Right lobe of liver (tissue), 6 donors: ENCODE measurements at regions not wholly inside any gene's neighbourhood (a gene's known extent, or its start where the extent isn't known, plus 50 kb on each side); places are given as distances from the start of the nearest gene placed in this dataset.

Source experiments
- ATAC-seq, 4 donors: fragments of 200-7000 bp; cut with Tn5 transposase; one replicate each; pipeline ENCODE4 v1.9.1; 2020; ENCODE audit warnings: mild to moderate bottlenecking in 4 of 4, moderate library complexity in 4 of 4
- DNase-seq, 3 donors: peaks; one replicate each; pipeline ENCODE4 v3.0.0-alpha.2; 2020
- H3K27ac ChIP-seq, 3 donors: fragments of 200-600 bp; one replicate each; pipeline ENCODE4 v1.8.0; 2022
- H3K27me3 ChIP-seq, 2 donors: fragments of 200-600 bp; one replicate each; pipeline ENCODE4 v1.8.0; 2022
- H3K36me3 ChIP-seq, 4 donors: fragments of 200-600 bp; sonication (generic) in 1 of 4; one replicate each; pipeline versions ENCODE4 v1.5.1 to v1.8.0; 2017 to 2022; ENCODE audit warnings: control low read depth in 1 of 4
- H3K4me1 ChIP-seq, 4 donors: fragments of 200-600 bp; sonication (generic) in 1 of 4; one replicate each; pipeline versions ENCODE4 v1.5.1 to v1.8.0; 2017 to 2022; ENCODE audit warnings: control low read depth in 1 of 4
- H3K4me3 ChIP-seq, 3 donors: fragments of 200-600 bp; one replicate each; pipeline ENCODE4 v1.8.0; 2022
- H3K9me3 ChIP-seq, 4 donors: fragments of 200-600 bp; sonication (generic) in 1 of 4; one replicate each; pipeline versions ENCODE4 v1.5.1 to v1.8.0; 2017 to 2022; ENCODE audit warnings: control low read depth in 1 of 4
- CTCF ChIP-seq, 4 donors: fragments of 200-600 bp in 3 of 4; fragments of 450-650 bp in 1 of 4; IDR thresholded peaks; one replicate each; pipeline versions ENCODE4 v1.5.1 to v1.8.0; 2016 to 2022; ENCODE audit warnings: antibody characterized with exemption in 4 of 4, mild to moderate bottlenecking in 2 of 4
- POLR2A ChIP-seq: fragments of 450-650 bp; IDR thresholded peaks from one replicate; pipeline ENCODE4 v1.6.1; 2017; ENCODE audit warnings: antibody characterized with exemption, mild to moderate bottlenecking
- WGBS: methylation state at CpG from one replicate; pipeline ENCODE4 v1.1.6; 2018; ENCODE audit warnings: low coverage, low lambda C conversion rate; ENCODE audit not compliant: insufficient coverage; ENCODE audit errors: missing lambda C conversion rate; 5-methylcytosine and 5-hydroxymethylcytosine counted together
- intact Hi-C, 2 donors: fragments of 100-400 bp; cut with DNase I; formaldehyde crosslinking; loops; one replicate each; pipeline versions ENCODE4 v1.11.2 to v1.14.1; 2022
- donor health status: DM: no; HTN: yes; CAD: no.
- donor health status: DM: no; HTN: no; CAD: no.
- donor health status: DM: no; HTN: no; CAD: no.
- donor health status: DM: no; HTN: yes; CAD: no.
- donor health status: DM: no; HTN: yes; CAD: no.

GRCh38 chr1:220356981-220357850, 85.0 kb upstream of the RAB3GAP2 start:
- DNase-seq: no peak
- Histone ChIP-seq H3K4me3 (no peak overlapping the region), H3K36me3 (no peaks in the 10 kb centered on the region), H3K27me3 (no peaks in the 10 kb centered on the region), H3K4me1 (no peaks in the 10 kb centered on the region), H3K27ac (no peak overlapping the region), H3K9me3 (no peaks in the 10 kb centered on the region)
- WGBS: 83% methylated on average over 6 of the region's 6 CpGs
- intact Hi-C loops: no loop called here
- no peak for ATAC-seq
- no peak for TF ChIP-seq POLR2A
- no peak for TF ChIP-seq CTCF (IDR thresholded peaks at IDR 0.05)

- no peak for ATAC-seq
- no peaks in the 10 kb centered on the region for H3K9me3 ChIP-seq
- WGBS: 70% methylated on average over 17 of the region's 24 CpGs
Observed at GRCh38 chr1:220353229-220354012, 81.2 kb upstream of the RAB3GAP2 start.

GRCh38 chr1:220348211-220348610, 76.0 kb upstream of the RAB3GAP2 start:
- H3K9me3 ChIP-seq: no peaks in the 10 kb centered on the region
- ATAC-seq (no peak), DNase-seq (no peak)
- H3K36me3 ChIP-seq: no peaks in the 10 kb centered on the region
- intact Hi-C loops: no loop called here
- no peak overlapping the region for H3K27ac ChIP-seq
- no peaks in the 10 kb centered on the region for H3K27me3 ChIP-seq
- no peak for TF ChIP-seq CTCF (IDR thresholded peaks at IDR 0.05)
- no peak for TF ChIP-seq POLR2A
- WGBS: 62% methylated on average over 7 of the region's 7 CpGs
- H3K4me1 ChIP-seq: no peaks in the 10 kb centered on the region
- H3K4me3 ChIP-seq: no peak overlapping the region

More at GRCh38 chr1:220353229-220354012, 81.2 kb upstream of the RAB3GAP2 start:
- no peaks in the 10 kb centered on the region for H3K36me3 ChIP-seq
- DNase-seq: no peak
- no peak overlapping the region for H3K27ac ChIP-seq
- H3K27me3 ChIP-seq: no peaks in the 10 kb centered on the region
- H3K4me1 ChIP-seq: no peaks in the 10 kb centered on the region
- TF ChIP-seq CTCF (IDR thresholded peaks at IDR 0.05) (no peak), POLR2A (no peak)
- intact Hi-C loops: no loop called here
- H3K4me3 ChIP-seq: no peak overlapping the region

GRCh38 chr1:220347654-220348175, 75.5 kb upstream of the RAB3GAP2 start:
- H3K36me3 ChIP-seq: no peaks in the 10 kb centered on the region
- H3K9me3 ChIP-seq: no peaks in the 10 kb centered on the region
- H3K4me3 ChIP-seq: no peak overlapping the region
- TF ChIP-seq CTCF (IDR thresholded peaks at IDR 0.05) (no peak), POLR2A (no peak)
- no peak for ATAC-seq
- intact Hi-C loops: no loop called here
- no peaks in the 10 kb centered on the region for H3K4me1 ChIP-seq
- no peak overlapping the region for H3K27ac ChIP-seq
- H3K27me3 ChIP-seq: no peaks in the 10 kb centered on the region
- WGBS: 74% methylated on average over 8 of the region's 8 CpGs
- DNase-seq: no peak
